ENCODE measurements at regions not wholly inside any gene's neighbourhood (a gene's known extent, or its start where the extent isn't known, plus 50 kb on each side); places are given as distances from the start of the nearest gene placed in this dataset.
A peak's percentile ranks its signal among the peaks of the same experiment; 100 is the strongest.
"Not testable (repeated sequence)": the region's sequence is repeated elsewhere in the genome, so short reads cannot be mapped to it uniquely, and the experiment has no call there.

DNA sequence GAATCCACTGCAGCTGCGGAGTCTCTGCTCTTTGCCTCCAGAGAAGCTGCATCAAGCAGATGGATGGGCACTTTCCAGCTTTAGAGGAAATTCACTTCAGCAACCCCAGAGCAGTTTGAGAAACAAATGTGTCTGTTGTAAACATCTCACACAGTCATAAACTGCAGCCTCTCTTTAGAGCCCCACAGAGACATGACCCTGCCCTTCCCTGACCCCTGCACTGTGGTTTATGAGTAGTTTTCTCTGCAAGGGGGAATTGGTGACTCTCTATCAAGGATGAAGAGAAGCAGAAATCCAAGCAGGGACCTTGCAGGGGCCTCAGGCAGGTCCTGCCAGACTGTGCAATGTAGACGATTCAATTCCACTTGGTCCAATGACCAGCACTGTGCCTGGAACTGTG lies 160.2 kb downstream of the SH2D4B start:
- no peak for DNase-seq

DNA sequence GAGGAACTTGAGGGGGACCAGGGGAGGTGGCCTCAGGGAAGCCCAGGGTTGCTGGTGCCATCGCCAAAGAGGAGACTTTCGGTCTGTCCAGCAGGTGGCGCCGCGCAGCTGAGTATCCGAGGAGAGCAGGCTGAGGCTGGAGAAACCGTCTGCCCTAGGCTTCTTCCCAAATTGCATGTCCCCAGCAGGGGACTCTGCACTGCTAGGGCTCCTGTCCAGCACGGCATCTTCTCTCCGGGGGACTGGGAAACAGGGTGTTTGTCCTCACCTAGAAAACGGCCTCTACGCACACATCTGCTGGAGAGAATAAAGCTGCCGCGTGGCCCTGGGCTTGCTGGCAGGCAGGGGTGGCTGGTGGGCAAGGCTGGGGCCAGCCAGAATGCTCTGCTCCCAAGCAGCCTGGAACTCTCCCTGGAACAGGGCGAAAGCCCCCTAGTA lies 161.9 kb downstream of the SH2D4B start:
- peak; percentile 81 to 84 for DNase-seq

DNA sequence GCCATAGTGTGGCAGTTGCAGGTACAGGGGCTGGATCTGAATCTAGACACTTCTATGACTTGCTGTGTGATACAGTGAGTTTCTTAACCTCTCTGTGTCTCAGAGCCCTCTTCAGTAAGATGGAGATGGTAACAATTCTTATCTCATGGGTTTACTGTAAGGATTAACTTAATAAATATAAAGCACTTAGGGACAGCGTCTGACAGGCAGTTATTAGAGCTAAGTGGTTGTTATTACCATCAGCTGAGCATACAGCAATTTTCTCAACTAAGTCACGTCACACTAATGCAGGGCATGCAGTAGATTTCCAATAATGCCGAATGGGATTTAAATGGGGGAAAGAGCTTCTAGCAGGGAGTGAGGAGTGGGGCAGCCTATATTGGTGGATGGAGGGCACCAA lies 162.6 kb downstream of the SH2D4B start:
- DNase-seq: no peak

DNA sequence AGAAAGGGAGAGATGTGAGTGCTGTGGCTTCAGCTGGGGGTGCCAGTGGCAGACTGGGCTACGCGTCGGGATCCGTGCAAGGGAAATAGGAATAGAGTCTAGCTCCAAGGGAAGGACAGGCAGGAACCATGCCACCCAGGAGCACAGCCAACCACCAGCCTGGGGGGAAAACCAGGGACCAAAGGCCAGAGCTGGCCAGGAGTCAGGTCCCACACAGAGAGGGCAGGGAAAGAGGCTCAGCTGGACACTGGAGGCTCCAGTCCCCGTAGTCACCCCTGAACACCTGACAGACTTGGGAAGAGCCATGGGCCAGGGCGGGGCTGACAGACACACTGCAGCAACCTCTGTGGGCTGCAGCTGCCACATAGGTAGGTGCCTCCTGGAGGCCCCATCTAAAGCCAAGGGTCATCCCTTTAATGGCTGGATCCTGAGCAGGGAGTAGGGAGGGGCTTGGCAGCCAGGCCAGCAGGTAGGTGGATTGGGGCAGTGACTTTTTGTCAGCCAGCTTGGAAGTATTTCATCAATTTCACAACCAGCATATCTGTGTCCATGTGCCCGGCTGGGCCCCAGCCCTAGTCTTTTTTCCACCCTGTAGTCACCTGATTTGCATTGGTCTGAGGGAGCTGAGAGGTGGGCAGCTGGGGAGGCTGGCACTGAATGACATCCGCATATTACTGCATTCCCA lies 163.2 kb downstream of the SH2D4B start:
- no peak for DNase-seq

DNA sequence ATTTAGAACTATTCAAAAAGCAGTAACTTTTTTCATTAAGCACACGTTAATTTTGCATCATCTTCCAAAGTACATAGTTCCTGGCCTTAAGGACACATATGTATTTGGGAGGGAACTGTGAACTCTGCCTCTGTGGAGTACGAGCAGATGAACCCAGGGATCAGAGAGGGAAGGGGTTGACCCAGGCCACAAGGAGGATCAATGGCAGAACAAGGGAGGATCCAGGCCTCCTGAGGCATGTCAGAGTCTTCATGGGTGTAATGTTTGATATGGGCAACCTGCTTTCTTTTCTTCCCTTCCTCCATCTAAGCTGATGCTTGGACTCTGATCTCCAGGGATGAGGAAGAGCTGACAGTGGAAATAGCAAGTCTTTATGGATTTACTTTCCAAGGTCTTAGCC lies 164.0 kb downstream of the SH2D4B start:
- DNase-seq: no peak

DNA sequence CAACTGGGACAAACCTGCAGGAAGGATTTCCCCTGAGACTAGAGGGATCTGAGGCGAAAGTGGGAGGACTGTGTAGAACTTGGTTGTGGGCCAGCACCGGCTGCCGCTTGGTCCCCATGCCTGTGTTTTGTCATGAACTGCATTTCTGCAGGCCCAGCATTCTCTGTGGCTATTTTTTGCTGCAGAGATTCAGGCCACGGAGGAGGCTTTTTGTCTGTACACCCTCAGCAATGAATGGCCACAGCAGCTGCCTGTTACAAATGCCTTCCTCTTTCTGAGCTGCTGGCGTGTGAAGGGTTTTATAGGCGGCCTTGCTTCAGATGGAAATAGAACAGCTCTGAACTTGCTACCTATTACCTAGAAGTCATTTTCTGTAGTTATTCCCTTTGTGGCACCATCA lies 164.4 kb downstream of the SH2D4B start:
- DNase-seq: no peak

DNA sequence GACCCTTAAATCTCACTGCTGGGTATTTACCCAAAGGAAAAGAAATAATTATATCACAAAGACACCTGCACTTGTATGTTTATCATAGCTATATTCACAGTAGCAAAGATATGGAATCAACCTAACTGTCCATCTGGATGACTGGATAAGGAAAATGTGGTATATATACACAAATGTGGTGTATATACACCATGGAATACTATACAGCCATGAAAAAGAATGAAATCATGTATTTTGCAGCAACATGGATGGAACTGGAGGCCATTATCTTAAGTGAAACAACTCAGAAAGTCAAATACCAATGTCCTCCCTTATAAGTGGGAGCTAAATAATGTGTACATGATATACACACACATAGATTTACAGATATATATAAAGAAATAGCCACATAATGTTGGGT lies 168.2 kb downstream of the SH2D4B start:
- no peak for DNase-seq

DNA sequence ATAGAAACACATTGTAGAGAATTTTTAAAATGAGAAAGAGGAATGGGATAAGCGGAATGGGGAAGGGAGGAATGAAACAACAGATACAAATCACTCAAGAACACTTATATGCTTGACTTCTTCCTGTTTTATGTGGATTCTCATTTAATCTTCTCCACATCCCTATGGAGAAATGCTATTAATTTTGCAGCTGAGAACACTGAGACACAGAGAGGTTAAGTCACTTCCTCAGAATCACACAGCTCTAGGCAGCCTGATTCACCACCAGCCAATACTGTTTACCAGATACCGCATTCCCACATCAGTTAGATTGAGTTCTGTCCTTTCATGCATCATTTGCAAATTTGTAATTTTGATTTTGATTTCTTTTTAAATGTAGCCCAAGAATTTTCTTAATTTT lies 170.5 kb downstream of the SH2D4B start:
- DNase-seq: no peak

DNA sequence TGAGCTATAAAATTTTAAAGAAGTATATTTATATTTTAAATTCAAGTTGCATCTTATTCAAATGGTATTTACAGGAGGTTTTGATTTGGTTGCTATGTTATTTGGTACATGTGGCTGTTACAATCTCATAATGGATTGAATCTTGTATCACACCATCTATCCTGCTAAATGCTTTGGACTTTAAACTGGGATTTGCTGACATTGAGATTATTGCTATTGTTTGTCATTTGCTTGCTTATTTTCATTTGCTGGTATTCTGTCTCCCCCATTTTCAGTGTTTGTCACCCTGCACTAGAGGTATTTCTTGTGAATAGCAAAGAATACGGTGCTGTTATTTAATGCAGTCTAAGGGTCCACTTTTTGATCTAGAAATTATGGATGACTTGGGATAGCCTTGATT lies 171.1 kb downstream of the SH2D4B start:
- no peak for DNase-seq

DNA sequence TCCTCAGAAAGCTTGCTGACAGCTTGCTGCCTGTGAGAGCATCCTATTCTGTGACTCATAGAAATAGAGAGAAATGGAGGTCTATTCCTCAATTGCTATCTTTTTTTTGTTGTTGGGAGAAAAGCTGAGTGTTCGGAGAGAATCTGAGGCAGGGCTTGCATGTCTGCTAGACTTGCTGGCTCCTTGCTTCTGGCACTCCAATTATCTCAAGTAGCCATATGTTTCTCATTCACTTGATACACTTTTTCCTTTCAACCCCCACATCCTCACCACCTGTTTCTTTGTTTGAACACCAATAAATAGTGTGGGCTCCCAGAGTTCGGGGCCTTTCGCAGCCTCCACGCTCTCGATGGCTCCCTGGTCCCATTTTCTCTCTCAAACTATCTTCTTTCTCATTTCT lies 172.2 kb downstream of the SH2D4B start:
- DNase-seq: no peak

DNA sequence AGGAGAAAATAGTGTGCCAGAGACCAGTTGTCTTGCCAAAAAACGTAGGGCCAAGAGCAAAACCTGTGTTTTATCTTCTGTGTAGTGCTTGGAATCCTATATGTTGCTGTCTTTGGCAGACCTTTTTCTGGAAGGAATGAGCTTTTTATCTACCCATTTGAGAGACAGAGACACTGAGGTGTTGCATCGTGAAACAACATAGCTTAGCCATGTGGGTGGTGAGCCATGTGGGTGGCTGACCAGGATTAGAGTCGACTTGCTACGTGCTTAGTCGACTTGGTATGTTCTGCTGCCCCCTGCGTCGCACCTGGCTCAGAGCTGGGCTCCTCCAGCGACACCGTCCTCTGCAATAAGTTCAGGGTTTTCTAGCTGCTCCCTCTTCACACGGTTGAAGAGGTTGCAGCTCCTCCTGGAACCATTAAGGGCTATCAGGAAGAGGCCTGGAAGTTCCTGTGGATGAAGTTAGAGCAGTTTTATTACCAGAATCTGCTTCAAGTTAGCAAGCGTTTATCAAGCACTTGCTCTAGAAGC lies 175.8 kb downstream of the SH2D4B start:
- DNase-seq: no peak

DNA sequence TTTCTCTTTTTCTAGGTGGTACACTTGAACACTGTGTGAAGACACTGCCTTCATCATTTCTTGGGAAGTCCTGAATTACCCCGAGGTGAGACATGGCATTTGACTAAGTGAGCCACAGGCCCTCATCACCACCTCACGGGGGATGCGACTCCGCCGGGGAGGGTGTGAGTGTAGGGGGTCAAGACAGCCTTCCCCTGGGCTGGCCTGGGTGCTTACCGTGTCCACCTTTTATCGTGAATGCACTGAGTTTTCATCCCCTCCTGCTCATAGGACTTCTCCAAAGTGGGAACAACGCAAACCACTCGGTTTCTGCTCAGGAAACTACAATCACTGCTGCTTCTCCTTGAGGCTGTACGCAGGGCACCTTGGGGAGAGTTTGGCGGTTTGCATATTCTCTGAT lies 176.9 kb downstream of the SH2D4B start:
- DNase-seq: no peak

DNA sequence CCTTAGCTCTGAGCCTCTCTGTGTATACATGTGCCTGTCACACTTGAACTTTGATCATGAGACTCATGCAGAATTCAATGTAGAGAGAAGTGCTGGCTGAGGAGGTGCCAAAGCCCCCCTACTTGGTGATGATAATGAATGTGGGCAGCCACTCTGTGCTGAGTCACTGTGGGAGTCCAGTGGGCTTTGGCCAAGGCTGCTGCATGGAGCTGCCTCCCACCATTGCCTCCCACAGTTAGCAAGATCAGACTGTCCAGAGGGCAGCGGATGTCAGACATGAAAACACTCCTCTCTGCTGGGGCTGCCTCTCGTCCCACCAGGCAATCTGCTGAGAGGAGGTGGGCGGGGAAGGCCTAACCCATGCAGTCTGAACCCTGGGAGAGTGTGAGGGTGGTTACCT lies 180.3 kb downstream of the SH2D4B start:
- no peak for DNase-seq

DNA sequence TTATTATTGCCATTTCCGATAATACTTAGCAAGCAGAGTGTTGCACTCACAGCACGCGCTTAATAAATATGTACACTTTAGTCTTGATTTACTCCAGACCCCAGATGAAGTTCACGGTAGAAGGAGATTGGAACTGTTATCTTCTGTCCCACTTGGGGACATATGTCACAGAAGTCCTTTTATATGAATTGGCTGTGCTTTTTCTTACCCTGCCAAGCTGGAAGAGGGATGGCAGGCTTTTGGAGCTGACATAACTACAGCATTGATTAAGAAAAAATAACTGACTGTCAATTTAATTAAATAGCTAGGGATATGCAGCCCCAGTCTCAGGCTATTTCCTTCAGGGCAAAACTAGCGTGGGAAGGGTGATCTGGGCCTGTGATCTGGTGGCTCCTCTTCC lies 182.2 kb downstream of the SH2D4B start:
- no peak for DNase-seq

DNA sequence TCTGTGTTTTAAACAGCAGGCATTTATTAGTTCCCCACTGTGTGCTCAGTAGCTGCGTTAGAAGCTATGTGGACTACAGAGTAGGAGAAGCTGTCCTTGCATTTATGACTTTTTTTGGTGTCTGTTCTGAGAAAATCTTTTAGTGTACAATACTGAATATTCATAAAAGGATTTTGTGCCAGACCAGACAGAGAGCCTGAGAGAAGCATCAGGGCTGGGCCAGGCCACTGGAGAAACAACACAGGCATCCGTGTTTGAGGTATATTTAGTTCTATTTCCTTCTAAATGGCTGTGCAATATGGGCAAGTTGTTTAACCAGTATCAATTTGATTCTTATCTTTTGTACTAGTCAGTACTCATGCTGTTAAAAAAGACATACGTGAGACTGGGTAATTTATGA lies 182.8 kb downstream of the SH2D4B start:
- DNase-seq: no peak

DNA sequence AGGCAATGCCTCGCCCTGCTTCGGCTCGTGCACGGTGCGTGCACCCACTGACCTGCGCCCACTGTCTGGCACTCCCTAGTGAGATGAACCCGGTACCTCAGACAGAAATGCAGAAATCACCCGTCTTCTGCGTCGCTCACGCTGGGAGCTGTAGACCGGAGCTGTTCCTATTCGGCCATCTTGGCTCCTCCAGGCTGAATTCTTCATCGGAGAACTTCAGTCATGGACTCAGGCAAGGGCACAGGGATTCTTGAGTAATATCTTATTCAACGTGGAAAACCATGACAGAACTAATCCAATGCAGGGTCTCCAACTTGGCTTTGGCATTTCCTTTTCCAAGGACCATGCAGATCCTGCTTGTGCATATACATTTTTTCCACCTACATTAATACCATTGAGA lies 190.7 kb downstream of the SH2D4B start:
- not testable (repeated sequence) for DNase-seq

DNA sequence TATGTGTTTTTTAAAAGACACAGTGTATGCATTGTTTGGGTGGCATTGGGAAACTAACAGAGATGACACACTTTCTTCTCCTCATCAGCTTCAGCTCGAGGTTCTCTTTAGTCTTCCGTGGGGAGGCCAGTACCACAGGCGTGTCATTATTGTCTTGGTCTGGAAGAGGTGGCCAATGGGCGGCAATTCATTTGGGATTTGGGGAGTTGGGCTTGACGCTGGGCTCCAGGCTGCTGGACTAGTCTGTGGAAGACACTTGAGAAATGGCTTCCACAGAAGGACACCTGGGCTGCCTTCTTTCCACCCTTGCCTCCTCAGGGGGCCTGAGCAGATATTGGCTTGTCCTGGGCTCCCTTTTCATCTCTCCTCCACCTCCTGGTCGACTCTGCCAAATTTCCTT lies 192.2 kb downstream of the SH2D4B start:
- no peak for DNase-seq

DNA sequence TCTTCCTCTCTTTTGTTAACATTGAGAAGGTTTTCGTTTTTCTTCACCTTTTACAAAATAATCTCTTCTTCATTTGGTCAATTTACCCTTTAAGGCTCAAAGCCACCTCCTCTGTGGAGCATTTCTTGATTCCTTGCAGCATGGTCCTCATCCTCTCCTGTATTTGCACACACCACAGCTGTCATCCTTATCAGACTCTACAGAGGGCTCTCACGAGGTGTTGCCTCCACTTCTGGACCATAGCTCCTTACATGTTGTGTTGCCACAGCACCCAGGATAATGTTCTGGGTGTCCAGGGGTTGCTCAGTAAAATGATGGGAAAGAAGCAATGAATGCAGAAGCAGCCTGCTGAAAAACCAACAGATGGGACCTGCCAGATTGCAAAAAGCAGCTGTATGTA lies 192.8 kb downstream of the SH2D4B start:
- DNase-seq: no peak

DNA sequence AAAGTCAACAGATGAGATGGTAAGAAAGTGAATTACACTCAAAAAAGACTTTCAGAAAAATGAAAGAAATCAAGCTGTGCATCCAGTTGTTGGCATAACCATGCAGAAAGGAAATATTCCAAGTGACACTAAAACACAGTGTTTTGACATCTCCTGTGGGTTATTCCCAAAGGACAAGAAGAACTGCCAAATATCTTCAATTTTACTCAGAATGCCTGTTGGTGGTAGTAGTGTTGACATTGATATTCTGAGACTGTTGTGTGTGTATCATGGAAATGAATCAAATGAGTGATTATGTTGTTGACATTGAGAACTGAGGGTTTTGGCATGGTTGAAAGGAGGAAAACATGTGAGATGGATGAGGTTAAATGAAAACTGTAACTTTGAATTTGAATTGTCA lies 196.9 kb downstream of the SH2D4B start:
- DNase-seq: no peak

DNA sequence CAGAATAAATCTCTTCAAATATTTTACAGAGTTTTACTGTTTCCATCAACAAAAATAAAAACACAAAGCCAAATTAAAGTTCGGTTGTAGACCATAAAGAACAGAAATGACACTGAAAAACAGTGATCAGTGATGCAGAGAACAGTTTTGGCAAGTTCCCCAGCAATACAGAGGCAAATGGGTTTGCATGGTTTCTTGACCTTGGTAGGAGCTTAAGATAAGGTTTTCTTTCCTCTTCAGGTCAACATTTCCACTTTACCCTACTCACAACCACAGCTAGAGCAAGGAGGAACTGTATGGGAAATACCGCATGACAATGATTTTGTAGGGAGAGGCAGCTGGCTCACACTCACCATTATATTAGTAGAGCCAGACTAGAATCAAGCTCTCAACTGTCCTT lies 199.5 kb downstream of the SH2D4B start:
- no peak for DNase-seq

DNA sequence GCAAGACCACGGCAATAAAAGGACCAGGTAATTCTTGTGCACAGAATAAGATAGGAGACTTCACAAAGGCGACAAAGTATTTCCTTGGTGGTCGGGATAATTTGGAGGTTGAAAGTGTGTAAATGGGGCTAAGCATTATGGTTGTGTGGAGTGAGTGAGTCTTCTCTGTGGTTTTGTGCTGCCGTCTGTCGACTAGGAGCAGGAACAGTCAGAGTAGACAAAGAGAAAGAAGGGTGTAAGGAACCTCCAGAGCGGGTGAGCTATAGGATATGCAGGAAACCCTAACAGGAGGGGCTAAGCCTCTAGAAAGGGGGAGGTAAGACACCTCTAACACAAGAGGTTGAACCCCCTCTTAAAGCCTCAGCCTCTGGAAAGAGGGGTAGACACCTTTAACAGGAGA lies 201.6 kb downstream of the SH2D4B start:
- no peak for DNase-seq

DNA sequence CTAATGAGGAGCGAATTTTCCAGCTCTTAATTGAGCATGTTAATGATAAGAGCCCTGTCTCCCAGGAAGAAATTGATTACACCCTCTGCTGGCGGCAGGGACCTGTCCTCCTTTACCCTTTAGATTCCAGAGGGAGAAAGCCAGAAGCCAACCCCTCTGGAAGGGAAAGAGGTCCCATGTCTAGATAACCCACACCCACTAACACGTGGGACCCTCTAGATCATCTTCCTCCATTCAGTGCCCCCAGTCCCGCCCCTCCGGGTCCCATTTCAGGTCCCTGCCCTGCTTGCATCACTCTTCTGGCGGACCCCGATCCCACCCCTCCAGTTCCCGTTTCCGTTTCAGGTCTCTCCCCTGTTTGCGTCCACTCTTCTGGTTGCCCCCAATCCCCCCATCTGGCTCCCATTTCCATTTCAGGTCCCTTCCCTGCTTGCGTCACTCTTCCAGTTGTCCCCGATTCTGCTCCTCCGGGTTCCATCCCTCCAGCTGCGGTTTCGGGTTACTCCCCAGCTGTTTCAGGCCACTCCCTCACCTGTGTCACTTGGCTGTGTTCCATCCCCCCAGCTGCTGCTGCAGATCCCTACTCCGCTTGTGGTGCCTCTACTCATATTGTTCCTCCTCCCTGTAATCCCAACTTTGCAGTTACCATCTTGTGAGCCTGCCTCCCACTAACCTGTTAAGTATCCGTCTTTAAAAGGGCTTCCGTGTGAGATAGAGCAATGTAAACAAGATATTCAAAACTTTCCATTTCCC lies 202.4 kb downstream of the SH2D4B start:
- no peak for DNase-seq

DNA sequence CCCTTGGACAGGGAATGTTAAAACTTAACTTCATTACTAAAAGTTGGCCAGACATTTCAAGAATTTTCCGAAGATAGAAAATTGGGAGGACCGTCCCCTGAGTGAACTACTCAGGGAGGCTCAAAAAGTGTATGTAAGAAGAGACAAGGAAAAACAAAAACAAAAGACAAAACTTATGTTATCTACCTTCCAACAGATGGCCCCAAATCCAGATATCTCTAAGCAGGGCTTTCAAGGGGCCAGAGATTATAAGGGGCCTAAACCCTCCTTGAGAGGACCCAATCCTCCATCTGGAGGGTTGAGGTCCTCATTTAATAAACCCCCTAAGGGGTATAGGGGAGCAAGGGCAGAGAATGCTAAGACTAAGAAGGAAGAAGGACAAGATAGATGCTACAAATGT lies 203.6 kb downstream of the SH2D4B start:
- no peak for DNase-seq

DNA sequence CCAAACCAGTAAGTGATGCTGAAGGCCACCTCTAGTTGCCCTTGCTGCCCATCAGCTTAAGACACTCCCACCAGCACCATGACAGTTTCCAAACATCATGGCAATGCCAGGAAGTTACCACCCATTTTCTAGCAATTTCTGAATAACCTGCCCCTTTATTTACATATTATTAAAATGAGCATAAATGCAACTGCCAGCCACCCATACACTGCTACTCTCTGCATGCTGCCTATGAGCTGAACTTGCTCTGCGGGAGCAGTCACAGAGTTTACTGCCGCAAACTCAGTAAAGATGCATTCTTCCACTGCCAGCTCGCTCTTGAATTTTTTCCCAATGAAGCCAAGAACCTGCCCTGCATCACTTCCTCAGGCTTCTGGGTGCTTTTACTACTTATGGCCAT lies 212.6 kb downstream of the SH2D4B start:
- DNase-seq: no peak

DNA sequence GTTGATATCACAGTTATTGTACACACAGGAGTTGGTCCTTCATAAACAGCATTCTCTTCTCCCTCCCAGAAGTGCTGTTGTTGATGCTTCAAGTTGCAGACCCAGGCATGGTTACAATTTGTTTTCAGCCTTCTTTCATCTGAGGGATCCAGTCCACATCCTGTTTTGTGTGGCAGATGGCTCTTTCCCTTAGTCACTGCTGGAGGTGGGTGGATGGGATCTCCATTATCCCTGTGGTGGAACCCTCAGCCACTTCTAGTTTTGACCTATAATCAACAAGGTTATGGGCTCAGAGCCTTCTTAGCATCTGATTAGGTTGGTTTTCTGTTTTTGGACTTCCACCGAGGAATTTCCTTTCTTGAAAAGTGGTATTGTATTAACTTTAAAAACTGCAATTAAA lies 214.2 kb downstream of the SH2D4B start:
- no peak for DNase-seq

Measured in activated CD4-positive, alpha-beta T cell treated with anti-CD3 and anti-CD28 coated beads, Interleukin-2, amount 50 U/mL, for 48 hours (primary cell).